Activated CD4-positive, alpha-beta T cell treated with anti-CD3 and anti-CD28 coated beads, Interleukin-2, amount 50 U/mL, for 48 hours (primary cell): ENCODE measurements at regions not wholly inside any gene's neighbourhood (a gene's known extent, or its start where the extent isn't known, plus 50 kb on each side); places are given as distances from the start of the nearest gene placed in this dataset.
"Not testable (repeated sequence)": the region's sequence is repeated elsewhere in the genome, so short reads cannot be mapped to it uniquely, and the experiment has no call there.

ENCODE experiments used
- DNase-seq, 2 experiments: peaks; one replicate each; pipeline ENCODE4 v3.0.0-alpha.2; 2020

DNA sequence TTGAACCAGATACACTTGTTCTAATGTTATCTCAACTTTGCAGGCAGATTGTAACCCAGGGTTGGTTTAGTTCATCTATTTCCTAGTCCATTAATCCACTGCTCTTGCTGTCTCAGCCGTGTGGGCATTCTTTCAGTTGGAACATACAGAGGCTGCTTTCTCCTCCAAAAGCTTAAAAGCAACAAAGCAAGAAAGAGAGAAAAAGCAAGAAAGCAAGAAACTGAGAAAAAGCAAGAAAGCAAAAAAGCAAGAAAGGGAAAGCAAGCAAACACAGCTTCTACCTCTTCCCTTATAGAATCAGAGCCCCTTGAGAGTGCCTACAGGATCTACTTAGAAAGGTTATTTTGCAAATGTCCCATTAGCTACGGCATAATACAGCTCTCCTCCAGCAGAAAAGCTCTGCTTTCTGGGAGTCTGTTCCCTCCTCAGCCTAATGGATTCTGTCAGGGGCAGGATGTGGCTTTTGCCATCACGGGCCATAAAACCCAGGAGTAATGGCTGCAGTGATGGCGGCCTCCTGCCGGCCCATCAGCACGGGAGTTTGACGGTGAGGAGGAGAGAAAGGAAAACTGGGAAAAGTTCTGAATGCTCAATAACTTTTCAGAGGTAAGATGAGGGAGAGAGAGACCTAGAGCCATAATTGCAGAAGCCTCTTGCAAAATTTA is 156.8 kb upstream of the JARID2 start:
- DNase-seq = no peak

DNA sequence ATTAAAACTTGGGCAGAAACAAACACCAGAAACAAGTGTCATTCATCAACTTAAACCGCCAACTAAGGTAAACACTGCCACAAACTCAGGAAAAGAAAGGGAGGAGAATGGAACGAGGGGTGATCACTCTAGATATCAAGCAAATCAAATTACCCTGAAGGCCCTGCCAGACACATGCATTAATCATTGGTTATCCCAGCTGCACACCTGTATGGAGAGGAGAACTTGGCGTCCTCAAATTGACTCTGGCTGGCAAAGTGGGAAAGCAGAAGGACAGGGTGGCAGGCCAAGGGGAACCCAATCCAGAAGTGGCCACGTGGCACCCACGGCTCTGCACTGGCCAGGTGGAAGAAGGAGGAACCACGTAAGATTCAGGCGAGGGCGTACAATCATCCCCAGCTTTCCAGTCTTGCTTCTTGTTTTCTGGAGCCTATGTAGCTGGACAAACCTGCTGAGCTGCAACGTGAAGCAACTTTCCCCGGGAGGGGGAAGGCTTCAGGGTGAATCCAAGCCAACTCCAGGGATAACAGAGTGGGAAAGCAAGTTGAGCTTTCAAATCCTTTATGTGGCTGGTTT is 156.2 kb upstream of the JARID2 start:
- no peak for DNase-seq

DNA sequence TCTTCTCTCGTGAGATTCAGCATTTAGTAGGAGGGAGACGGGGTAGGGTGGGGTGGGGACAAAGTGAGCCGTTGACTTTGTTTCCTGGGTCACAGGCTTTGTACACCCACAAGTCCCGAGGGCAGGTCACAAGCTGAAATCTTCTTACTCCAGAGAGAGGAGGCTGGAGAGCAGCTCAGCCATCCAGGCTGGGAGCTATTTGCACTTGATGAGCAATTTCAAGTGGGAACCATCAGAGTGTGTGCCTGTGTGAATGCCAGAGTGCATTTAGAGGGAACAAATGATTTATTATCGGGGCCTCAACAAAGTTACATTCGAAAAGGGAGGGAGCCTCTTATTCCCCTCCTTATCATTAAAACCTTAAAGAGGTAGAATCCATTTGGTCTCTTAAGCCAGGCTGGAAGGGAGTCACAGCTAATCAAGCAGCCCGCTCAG is 155.7 kb upstream of the JARID2 start:
- DNase-seq = no peak

DNA sequence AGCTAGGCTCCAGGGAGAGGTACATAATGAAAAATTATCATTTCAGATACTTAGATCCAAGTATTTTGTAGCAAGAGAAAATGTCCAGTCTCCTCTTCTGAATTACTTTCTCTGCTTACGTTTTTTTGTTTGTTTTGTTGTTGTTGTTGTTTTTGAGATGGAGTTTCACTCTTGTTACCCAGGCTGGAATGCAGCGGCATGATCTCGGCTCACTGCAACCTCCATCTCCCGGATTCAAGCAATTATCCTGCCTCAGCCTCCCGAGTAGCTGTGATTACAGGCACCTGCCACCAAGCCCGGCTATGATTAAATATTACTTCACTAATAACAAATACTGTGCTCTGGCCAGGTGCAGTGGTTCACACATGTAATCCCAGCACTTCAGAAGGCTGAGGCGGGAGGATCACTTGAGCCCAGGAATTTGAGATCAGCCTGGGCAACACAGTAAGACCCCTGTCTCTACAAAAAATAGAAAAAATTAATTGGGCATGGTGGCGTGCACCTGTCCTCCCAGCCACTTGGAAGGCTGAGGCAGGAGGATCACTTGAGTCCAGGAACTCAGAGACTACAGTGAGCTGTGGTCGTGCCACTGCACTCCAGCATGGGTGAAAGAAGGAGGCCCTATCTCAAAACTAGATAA is 155.0 kb upstream of the JARID2 start:
- no peak for DNase-seq

DNA sequence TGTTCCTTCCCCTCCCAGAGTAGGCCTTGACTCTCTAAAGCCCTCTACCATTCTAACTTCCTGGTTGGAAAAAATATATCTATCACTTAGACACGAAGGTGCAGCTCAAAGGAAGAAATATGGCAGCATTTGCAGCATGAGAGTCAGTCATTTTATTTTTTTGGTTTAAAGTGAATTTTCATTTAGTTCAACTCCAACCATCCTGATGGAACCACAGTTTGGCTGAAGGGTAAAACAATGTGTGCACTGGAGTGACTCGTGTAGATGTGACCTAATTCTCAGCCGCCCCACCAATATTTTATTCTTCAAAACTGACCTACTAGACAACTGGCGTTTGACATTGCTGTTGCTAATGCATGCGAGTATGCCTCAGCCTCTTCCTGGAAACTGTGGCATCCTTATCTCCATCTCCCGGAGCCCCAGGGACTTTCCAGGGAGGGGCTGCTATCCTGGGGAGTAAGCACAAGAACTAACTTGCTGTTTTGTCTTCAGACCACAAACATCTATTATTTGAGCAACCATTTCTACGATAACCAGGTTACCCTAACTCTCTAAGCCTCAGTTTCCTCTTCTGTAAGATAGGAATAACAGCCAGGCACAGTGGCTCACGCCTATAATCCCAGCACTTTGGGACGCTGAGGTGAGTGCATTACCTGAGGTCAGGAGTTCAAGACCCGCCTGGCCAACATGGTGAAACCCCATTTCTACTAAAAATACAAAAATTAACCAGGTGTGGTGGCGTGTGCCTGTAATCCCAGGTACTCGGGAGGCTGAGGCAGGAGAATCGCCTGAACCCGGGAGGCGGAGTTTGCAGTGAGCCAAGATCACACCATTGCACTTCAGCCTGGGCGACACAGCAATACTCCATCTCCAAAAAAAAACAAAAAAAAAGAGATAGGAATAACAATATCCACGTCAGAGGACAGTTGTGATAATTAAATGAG is 148.7 kb upstream of the JARID2 start:
- peak; percentile 4 to 8 for DNase-seq

DNA sequence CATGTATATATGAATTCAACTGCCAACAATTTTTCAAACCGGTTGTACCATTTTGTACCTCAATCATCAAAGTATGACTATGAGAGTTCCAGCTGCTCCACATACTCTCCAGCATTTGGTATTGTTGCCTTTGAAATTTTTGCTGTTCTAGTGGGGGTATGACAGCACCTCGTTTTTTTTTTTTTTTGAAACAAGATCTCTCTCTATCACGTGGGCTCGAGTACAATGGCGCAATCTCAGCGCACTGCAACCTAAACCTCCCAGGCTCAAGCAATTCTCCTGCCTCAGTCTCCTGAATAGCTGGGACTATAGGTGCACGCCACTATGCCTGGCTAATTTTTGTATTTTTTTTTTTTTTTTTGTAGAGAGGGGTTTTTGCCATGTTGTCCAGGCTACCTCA is 144.7 kb upstream of the JARID2 start:
- no peak for DNase-seq

DNA sequence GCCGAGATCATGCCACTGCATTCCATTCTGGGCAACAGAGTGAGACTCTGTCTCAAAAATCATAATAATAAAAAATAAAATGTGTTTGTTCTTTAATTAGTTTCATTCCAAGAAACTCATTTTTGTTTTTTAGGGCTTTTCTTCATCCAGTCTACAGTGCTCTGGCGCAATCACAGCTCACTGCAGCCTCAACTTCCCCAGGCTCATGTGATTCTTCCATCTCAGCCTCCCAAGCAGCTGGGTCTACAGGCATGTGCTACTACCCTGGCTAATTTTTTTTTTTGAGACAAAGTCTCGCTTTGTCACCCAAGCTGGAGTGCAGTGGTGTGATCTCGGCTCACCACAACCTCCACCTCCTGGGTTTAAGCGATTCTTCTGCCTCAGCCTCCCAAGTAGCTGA is 143.6 kb upstream of the JARID2 start:
- DNase-seq = no peak

DNA sequence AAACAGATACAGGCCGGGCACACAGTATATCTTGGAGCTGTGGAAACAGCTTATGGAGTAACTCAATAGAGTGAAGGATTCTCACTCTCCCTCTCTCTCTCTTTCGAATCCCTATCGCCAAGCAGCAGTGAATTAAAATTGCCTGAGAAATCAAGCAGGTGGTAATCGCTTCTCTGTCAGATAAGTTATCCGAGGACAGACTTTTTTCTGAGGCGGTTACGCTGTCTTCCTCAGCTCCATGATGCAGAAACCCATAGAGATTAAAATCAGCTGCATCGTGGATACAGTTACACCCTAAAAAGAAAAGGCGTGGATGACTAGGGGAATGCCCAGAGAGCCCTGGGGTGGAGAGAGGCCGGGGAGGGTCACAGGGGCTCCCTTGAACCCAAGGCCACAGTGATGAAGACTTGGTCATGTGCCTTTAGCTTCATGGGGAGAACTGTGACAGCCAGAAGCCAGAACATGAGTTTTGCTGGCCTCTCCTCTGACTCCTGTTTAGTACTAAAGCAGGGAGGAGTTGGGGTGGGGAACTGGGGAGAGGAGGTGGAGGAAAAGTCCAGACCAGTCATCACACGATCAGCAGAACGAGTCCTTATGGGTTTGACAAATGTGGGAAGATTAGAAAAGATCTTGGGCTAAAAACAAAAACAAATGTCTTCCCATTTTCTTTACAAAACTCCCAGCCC is 138.8 kb upstream of the JARID2 start:
- no peak for DNase-seq

DNA sequence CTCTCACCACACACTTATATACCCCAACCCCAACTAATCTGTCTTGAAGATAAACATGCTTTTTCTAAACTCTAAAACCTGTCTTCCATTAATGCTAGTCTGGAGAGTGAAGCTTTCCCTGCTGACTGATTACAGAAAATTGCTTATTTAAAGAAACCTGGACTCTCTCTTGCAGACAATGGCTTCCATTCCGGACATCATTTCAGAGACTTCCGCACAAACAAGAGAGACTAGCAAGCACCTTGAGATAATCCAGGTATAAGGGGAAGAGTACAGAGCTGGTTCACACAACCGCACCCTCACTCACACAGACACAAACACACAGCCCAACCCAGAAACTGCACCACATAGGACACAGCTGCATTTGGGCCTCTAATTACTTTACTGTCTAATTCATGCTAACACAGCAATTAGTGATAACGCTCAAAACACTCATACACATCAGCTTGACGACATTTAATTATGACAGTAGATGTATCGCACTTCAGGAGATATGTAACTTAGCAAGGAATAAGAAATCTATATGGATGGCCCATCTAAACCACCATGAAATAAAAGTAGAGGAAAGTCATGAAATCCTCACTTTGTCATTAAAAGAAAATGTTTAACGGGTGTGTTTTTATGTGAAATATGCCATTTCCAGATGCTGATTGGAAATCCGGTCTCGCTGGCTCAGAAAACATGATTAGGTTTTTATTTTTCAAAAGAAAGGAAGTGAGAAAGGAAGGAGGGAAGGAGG is 138.1 kb upstream of the JARID2 start:
- no peak for DNase-seq

DNA sequence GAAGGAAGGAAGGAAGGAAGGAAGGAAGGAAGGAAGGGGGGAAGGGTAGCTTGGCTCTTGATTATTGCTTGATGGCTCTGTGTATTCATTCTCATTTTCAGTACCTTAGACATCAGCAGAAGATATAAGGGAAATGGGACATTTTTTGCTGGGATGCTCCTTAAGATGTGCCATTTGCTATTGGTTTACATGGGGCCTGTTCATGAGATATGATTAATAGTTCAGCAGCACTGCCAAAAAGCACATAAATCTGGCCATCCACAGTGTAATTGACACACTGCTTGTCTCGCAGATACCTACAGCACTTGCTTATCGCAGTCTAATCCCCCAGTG is 137.5 kb upstream of the JARID2 start:
- DNase-seq = no peak

DNA sequence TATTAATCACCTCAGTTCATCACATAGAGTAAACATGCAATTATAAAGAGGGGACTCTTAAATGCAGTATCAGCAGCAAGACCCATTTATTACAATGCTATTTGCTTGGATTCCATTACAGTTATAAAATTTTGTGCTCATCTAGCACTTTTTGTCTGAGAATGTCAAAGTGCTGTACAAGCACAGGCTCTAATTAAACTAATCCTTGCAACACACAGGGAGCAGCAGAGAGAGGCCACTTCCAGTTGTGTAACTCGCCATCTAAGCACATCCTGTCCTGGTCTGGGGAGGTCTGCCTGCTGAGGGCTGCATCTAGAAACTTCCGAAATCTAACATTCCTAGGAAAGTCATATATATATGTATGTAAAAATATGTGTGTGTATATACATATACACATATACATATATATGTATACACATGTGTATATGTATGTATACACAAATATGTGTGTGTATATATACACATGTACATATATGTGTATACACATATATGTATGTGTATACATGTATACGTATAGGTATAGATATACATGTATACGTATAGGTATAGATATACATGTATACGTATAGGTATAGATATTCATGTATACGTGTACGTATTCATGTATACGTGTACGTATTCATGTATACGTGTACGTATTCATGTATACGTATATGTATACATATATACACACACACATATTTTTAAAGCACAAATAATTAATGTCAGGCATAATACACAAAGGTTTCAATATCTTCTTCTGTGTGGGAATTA is 136.4 kb upstream of the JARID2 start:
- no peak for DNase-seq

DNA sequence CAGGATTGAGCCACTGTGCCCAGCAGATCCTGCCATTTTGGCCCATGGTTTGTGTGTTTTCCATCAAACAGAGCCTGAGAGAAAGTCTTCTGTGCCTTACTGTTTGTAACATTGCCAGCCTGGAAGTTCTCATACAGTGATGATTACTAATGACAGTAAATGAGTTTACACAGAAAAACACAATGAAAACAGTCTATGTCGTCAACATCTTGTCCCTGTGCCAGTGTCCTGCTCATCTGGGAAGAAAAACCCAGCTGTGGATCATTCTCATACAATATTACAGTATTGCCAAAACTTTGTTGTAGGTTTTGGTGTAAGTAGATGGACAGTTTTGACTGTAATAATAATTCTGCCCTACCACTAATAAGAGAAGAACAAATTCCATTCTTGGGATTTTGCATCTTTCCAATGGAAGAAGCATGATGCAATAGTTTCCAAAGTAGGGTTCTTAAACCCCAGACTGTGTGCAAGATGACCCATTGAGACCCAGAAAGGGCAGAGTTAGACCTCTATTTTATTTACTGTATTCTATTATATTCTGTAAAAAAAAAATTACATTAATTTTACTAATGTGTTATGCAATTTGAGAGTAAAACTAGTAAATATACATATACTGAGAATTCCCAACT is 135.0 kb upstream of the JARID2 start:
- DNase-seq = no peak

DNA sequence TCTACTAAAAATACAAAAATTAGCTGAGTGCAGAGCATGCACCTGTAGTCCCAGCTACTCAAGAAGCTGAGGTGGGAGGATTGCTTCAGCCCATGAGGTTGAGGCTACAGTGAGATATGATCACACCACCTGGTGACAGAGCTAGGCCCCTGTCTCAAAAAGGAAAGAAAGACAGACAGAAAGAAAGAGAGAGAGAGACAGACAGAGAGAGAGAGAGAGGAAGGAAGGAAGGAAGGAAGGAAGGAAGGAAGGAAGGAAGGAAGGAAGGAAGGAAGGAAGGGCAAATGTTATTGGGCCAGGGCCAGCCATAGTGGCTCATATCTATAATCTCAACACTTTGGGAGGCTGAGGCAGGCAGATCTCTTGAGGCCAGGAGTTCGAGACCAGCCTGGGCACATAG is 134.3 kb upstream of the JARID2 start:
- DNase-seq = not testable (repeated sequence)

DNA sequence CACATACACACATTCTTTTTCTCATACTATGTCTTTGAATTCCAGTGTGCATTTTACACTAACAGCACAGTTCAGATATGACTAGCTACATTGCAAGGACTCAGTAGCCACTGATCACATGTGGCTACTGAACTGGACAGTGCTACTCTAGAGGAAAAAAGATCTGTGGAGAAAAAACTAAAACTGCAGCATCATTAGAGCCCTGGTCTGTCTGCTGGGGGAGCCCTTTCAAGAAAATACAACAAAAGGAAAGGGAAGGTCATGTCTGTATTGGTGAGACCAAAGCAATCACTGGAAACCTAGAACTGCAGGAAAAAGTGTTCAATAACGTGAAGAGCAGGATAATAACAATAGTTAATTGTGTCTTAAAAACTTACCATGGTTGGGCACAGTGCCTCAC is 132.3 kb upstream of the JARID2 start:
- DNase-seq = no peak

DNA sequence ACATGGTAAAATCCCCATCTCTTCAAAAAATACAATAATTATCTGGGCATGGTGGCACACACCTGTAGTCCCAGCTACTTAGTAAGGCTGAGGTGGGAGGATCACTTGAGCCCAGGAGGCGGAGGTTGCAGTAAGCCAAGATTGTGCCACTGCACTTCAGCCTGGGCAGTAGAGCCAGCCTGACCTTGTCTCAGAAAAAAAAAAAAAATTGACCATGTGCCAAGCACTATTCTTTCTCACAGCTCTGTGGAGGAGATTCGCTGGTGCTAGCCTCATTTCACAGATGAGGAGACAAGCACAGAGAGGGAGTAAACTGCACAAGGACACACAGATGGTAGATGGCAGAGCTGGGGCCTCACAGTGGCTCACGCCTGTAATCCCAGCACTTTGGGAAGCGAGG is 131.8 kb upstream of the JARID2 start:
- no peak for DNase-seq

DNA sequence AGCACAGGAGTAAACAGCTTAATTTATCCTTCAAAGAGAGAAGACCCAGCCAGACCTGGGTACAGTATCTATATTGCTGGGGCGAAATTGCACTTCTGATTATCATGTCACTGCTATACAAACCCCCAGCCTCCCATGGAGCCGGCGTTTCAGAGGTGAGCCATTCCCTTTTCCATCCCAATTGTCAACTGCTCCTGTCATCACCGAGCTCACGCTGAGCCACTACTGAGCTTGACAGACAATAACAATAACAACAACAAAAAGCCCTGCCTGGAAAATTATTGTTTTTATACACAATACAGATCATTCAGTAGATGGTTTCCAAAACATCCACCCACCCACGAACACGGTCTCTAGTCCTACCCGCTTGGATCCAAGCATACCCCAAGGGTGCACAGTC is 129.0 kb upstream of the JARID2 start:
- DNase-seq = no peak

DNA sequence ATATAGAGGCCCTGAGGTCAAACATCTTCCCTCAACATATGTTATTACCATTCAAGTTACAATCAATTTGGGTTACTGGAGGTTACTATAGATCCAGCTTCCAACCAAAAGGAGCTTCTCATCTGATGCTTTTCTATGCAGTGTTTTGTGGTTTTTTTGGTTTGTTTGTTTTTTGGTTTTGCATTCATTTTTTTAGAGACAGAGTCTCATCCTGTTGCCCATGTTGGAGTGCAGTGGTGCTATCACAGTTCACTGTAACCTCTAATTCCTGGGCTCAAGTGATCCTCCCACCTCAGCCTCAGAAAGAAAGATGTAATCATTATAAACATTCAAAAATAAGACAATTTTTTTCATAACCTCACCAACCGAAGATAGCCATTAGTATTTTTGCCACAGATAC is 124.4 kb upstream of the JARID2 start:
- DNase-seq = no peak

DNA sequence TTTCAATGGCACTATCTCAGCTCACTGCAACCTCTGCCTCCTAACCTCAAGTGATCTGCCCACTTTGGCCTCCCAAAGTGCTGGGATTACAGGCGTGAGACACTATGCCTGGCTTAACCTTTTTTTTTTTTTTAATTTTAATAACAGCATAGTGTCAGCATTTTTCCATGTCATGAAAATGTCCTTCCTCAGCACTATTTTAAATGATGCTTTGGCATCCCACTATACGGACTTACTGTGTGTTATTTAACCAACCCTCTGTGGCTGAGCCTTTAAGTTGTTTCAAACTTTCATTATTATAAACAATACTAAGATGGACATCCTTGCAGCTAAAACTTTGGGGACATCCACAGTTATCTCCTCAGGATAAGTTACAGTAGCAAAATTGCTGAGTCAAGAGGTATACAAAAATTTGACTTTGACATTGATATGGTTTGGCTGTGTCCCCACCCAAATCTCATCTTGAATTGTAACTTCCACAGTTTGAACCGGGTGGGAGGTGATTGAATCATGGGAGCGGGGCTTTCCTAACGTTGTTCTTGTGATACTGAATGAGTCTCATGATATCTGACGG is 123.8 kb upstream of the JARID2 start:
- DNase-seq = no peak

DNA sequence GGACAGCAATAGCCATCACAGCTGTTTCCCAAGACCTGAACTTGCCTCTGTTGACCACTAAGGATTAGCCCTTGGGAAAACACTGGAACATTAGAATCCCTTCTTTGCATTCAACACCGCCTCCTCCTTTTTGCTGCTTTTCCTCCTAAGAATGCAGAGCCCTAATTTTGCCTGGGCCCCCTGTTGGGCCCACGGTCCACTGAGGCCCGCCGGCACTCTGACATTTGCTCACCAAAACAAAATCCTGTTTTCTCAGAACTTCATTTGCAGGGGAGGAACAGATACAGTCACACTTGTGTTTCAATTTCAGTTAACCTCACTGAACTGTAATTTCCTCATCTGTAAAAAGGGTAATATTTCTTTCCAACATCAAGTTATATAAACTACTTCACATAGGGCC is 116.0 kb upstream of the JARID2 start:
- DNase-seq = no peak

DNA sequence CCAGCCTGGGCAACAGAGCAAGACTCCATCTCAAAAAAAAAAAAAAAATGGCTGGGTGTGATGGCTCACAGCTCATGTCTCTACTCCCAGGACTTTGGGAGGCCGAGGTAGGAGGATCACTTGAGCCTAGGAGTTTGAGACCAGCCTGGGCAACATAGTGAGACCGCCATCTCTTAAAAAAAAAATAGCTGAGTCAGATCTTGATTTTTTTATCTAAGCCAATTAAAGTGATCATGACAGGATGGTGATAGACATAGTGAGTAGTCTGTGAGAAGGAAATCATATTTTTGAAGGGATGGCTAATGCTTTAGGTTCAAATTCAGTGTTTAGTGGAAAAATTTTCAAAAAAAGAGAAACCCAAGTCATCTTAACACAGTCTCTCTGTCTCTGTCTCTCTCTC is 114.6 kb upstream of the JARID2 start:
- no peak for DNase-seq

DNA sequence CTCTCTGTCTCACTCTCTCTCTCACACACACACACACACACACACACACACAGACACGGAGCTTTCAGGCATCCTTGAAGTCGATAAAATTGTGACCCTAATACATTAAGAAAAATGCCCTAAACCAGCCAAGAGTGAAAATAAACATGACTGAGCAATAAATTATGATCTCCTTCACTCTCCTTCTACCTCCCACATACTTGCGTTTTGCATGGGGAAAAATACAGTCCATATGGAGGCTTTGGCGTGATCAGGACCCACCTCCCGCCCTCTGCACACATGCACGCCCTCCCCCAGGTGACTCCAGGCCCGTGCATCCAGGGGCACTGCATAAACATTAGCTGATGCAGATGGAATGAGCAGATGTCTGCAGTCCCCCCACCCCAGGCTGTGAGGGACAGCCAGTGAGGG is 114.2 kb upstream of the JARID2 start:
- no peak for DNase-seq
